HFFc6 (cell line): ENCODE measurements at regions not wholly inside any gene's neighbourhood (a gene's known extent, or its start where the extent isn't known, plus 50 kb on each side); places are given as distances from the start of the nearest gene placed in this dataset.

Experiments
- DNase-seq: peaks from one replicate; pipeline ENCODE4 v3.0.0-alpha.2; 2018
- H3K27ac Mint-ChIP-seq: 2 replicates; pipeline ENCODE4 v1.8.0; 2020; ENCODE audit warnings: mild to moderate bottlenecking, mixed read lengths
- H3K27me3 Mint-ChIP-seq: 2 replicates; pipeline ENCODE4 v1.8.0; 2021; ENCODE audit warnings: mild to moderate bottlenecking, moderate library complexity, mixed read lengths; ENCODE audit not compliant: insufficient read depth
- H3K36me3 Mint-ChIP-seq: 2 replicates; pipeline ENCODE4 v1.8.0; 2021; ENCODE audit warnings: low read depth, mixed read lengths
- H3K4me1 Mint-ChIP-seq: 2 replicates; pipeline ENCODE4 v1.8.0; 2020; ENCODE audit warnings: low read depth, mixed read lengths
- H3K4me3 Mint-ChIP-seq: 2 replicates; pipeline ENCODE4 v1.8.0; 2020; ENCODE audit warnings: mild to moderate bottlenecking, moderate library complexity, mixed read lengths
- H3K9me3 Mint-ChIP-seq: 2 replicates; pipeline ENCODE4 v1.8.0; 2020; ENCODE audit warnings: mild to moderate bottlenecking, mixed read lengths
- CTCF ChIP-seq: fragments of 200-600 bp; sonication (generic); IDR thresholded peaks from 2 replicates; pipeline ENCODE4 v1.5.0; 2021; ENCODE audit warnings: antibody characterized with exemption, mild to moderate bottlenecking

- DNase-seq = no peak
- no peak overlapping the region for H3K27ac Mint-ChIP-seq
- H3K36me3 Mint-ChIP-seq = no peaks in the 10 kb centered on the region
- no peak overlapping the region for H3K4me3 Mint-ChIP-seq
- TF ChIP-seq CTCF = no peak
- peaks cover 20% of the 10 kb centered on the region for H3K4me1 Mint-ChIP-seq
- H3K9me3 Mint-ChIP-seq = no peaks in the 10 kb centered on the region
- H3K27me3 Mint-ChIP-seq = no peaks in the 10 kb centered on the region; the same call in none of the 2 replicates
Measured at GRCh38 chr6:1187293-1188131, 124.4 kb upstream of the FOXQ1 start.

- Mint-ChIP-seq H3K4me1 (peaks cover under 1% of the 10 kb centered on the region; the same call in 1 of the 2 replicates), H3K9me3 (no peaks in the 10 kb centered on the region), H3K4me3 (no peak overlapping the region), H3K27me3 (peaks cover 2% of the 10 kb centered on the region), H3K27ac (no peak overlapping the region), H3K36me3 (no peaks in the 10 kb centered on the region)
- no peak for DNase-seq
- TF ChIP-seq CTCF = no peak
Measured at GRCh38 chr6:1184318-1184717, 127.6 kb upstream of the FOXQ1 start.

- no peak overlapping the region for H3K27ac Mint-ChIP-seq
Measured at GRCh38 chr6:1182722-1183521, 129.0 kb upstream of the FOXQ1 start.

GRCh38 chr6:1181939-1182605 lies 129.8 kb upstream of the FOXQ1 start:
- no peak for DNase-seq
- Mint-ChIP-seq H3K4me1 (no peaks in the 10 kb centered on the region), H3K9me3 (no peaks in the 10 kb centered on the region), H3K36me3 (no peaks in the 10 kb centered on the region), H3K4me3 (no peak overlapping the region), H3K27me3 (peaks cover 5% of the 10 kb centered on the region), H3K27ac (no peak overlapping the region)
- TF ChIP-seq CTCF = no peak

More at GRCh38 chr6:1182722-1183521, 129.0 kb upstream of the FOXQ1 start:
- Mint-ChIP-seq H3K4me3 (no peak overlapping the region), H3K9me3 (no peaks in the 10 kb centered on the region), H3K36me3 (no peaks in the 10 kb centered on the region), H3K4me1 (no peaks in the 10 kb centered on the region), H3K27me3 (peaks cover 4% of the 10 kb centered on the region)
- TF ChIP-seq CTCF = no peak
- DNase-seq = no peak

- no peak overlapping the region for H3K4me3 Mint-ChIP-seq
- H3K9me3 Mint-ChIP-seq = no peaks in the 10 kb centered on the region
- H3K27me3 Mint-ChIP-seq = peaks cover 9% of the 10 kb centered on the region
- H3K36me3 Mint-ChIP-seq = no peaks in the 10 kb centered on the region
- H3K4me1 Mint-ChIP-seq = no peaks in the 10 kb centered on the region
- no peak for TF ChIP-seq CTCF
- no peak for DNase-seq
- no peak overlapping the region for H3K27ac Mint-ChIP-seq
Measured at GRCh38 chr6:1179571-1180459, 132.1 kb upstream of the FOXQ1 start.
